HG03469 (cell line): ENCODE measurements at regions not wholly inside any gene's neighbourhood (a gene's known extent, or its start where the extent isn't known, plus 50 kb on each side); places are given as distances from the start of the nearest gene placed in this dataset.
"Not testable (repeated sequence)": the region's sequence is repeated elsewhere in the genome, so short reads cannot be mapped to it uniquely, and the experiment has no call there.

ENCODE experiments used
- ATAC-seq: cut with Tn5 transposase; IDR thresholded peaks from one replicate; pipeline ENCODE4 v1.9.1; 2021; ENCODE audit warnings: mild to moderate bottlenecking, moderate library complexity, moderate number of reproducible peaks; ENCODE audit not compliant: unreplicated experiment

GRCh38 chr3:89002191-89002590 lies 105.2 kb upstream of the EPHA3 start:
- no peak for ATAC-seq

DNA sequence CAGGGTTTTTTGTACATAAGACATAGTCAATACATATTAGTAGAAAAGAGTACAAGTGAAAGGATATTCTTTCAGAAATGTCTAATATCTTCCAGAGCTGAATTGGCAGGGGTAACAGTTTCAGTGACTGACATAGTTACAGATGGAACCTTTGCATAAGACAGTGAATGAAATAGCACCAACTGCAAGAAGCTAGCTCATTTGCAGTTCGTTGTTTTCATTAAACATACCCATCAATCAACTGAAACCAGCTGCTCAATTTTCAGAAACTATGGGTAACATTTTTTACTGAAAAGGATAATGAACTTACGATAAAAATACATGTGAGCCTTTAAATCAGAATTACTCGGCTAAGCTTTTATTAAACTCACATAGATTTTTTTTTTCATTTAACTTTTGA lies 93.9 kb upstream of the EPHA3 start:
- ATAC-seq: no peak

DNA sequence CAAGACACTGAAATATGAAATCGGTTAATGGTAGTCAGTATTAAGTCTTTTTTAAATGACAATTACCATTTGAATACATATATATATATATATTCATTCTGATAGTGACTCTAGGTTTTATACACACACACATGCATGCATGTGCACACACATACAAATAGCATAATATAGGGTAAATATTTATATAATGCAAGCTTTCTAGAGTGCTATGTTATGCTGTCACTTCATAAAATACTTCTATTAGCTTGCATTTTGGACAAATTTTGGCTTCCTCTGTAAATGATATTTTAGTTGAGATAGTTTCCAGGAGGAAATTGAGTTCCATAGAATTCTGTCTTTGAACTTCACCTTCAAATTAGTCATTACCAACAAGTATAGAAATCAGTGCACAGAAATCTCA lies 89.9 kb upstream of the EPHA3 start:
- ATAC-seq: no peak

DNA sequence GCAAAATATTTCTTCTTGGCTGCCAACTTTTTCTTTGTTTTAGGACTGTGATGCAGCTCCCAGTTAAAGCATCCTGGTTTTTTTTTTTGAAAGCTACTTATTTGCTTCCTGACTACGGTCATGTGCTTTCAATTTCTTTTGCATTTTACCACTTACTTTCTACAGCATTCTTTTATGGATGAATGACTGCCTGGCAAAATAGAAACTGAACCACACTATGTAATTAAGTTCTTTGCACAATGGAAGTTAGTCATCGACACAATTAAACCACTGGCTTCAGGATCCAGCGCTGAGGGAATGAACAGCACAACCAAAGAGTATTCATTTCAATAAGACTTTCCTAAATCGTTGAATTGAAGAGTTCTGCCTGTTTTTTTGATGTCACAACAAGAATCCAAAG lies 82.2 kb upstream of the EPHA3 start:
- no peak for ATAC-seq

GRCh38 chr3:89032346-89033013 lies 74.9 kb upstream of the EPHA3 start:
- ATAC-seq: no peak

DNA sequence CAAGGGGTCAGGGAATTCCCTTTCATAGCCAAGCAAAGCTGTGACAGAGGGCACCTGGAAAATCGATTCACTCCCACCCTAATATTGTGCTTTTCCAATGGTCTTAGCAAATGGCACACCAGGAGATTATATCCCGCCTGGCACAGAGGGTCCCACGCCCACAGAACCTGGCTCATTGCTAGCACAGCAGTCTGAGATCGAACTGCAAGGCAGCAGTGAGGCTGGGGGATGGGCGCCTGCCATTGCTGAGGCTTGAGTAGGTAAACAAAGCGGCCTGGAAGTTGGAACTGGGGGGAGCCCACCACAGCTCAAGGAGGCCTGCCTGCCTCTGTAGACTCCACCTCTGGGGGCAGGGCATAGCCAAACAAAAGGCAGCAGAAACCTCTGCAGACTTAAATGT lies 72.7 kb upstream of the EPHA3 start:
- not testable (repeated sequence) for ATAC-seq

- no peak for ATAC-seq
These were observed 68.6 kb upstream of the EPHA3 start for GRCh38 chr3:89038869-89039268.

DNA sequence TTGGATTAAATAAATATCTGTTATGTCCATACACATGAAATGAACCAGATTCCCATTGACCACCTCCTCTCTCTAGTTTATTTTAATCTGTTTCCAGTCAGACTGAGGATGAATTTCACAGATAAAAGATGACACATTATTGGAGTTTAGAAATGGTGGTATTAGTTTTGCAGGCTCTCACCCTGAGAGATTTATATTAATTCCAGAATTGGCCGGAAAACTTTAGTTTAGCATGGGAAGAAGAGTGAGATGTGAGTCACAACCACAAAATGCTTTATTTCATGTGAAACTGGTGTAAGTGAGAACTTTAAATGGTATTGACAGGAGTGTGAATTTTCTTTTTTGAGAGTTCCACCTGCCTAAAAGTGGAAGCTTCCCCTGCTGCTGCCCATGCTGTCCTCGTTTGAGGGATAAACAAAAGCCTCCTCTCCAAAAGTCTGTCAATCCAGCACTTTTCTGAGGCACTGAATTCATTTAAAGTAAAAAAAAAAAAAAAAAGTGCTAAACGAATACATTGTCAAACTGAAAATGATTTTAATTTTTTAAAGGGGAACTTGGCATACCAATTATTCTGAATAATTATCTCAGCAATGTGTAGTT lies 65.1 kb upstream of the EPHA3 start:
- no peak for ATAC-seq

GRCh38 chr3:89043406-89043932 lies 64.0 kb upstream of the EPHA3 start:
- no peak for ATAC-seq

GRCh38 chr3:89046661-89047060 lies 60.8 kb upstream of the EPHA3 start:
- no peak for ATAC-seq

DNA sequence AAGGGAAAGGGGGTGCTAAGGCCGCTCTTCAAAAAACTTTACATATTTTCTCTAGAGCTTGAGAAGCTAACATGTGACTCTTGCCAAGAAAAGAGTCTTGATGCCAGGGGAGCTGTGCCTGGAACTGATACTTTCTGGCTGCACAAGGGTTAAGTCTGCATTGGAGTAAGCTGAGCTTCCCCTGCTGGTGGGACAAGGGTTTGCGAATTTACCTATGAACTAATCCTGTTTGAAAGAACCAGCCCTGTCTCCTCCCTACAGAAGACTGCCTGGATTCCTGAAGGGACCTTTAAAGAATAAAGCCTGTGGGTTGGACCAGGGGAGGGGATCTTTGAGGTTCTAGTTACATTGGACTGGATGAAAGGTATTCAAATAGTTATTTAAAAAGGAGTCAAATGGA lies 58.3 kb upstream of the EPHA3 start:
- no peak for ATAC-seq

GRCh38 chr3:89052386-89052785 lies 55.0 kb upstream of the EPHA3 start:
- ATAC-seq: no peak

GRCh38 chr3:89057398-89057797 lies 50.0 kb upstream of the EPHA3 start:
- no peak for ATAC-seq
